ENCODE measurements at regions not wholly inside any gene's neighbourhood (a gene's known extent, or its start where the extent isn't known, plus 50 kb on each side); places are given as distances from the start of the nearest gene placed in this dataset.

DNA sequence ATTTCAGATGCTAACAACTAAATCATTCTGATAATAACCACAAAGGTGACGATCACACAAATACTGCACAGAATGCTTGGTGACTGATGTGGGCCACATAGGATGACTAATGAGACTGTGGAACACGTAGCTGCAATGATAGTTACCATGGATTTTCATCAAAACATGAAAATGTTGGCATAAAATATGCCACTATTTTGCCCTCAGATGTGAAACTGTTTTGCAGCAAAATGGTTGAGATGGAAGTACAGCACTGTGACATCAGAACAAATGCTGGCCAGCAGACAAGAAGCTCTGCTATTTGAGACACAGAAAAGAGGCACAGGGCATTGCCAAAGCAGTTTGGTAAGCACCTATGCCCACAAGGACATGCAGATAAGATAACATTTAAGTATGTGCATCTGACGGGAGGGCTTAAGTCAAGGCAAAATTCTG lies 83.8 kb downstream of the NIBAN1 start:
- no peak for TF ChIP-seq POLR2A (IDR thresholded peaks at IDR 0.05)
- TF ChIP-seq, protein P1, sequence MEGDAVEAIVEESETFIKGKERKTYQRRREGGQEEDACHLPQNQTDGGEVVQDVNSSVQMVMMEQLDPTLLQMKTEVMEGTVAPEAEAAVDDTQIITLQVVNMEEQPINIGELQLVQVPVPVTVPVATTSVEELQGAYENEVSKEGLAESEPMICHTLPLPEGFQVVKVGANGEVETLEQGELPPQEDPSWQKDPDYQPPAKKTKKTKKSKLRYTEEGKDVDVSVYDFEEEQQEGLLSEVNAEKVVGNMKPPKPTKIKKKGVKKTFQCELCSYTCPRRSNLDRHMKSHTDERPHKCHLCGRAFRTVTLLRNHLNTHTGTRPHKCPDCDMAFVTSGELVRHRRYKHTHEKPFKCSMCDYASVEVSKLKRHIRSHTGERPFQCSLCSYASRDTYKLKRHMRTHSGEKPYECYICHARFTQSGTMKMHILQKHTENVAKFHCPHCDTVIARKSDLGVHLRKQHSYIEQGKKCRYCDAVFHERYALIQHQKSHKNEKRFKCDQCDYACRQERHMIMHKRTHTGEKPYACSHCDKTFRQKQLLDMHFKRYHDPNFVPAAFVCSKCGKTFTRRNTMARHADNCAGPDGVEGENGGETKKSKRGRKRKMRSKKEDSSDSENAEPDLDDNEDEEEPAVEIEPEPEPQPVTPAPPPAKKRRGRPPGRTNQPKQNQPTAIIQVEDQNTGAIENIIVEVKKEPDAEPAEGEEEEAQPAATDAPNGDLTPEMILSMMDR (IDR thresholded peaks at IDR 0.05): no peak

Data from lower leg skin (tissue), 3 donors.